DND-41 (cell line): ENCODE measurements at regions not wholly inside any gene's neighbourhood (a gene's known extent, or its start where the extent isn't known, plus 50 kb on each side); places are given as distances from the start of the nearest gene placed in this dataset.

Experiments
- ATAC-seq: fragments of 200-7000 bp; cut with Tn5 transposase; 3 replicates; pipeline ENCODE4 v1.9.1; 2021; ENCODE audit warnings: low read depth; ENCODE audit not compliant: insufficient read depth
- DNase-seq: peaks from one replicate; pipeline ENCODE4 v3.0.0-alpha.2; 2020
- H2AFZ ChIP-seq: 2 replicates; pipeline ENCODE4 v1.6.0; 2012; ENCODE audit warnings: low read depth, low read length
- H3K27ac ChIP-seq: 2 replicates; pipeline ENCODE4 v1.5.1; 2012; ENCODE audit warnings: low read length, inconsistent platforms
- H3K27me3 ChIP-seq: fragments of 200-600 bp; sonication (generic); 2 replicates; pipeline ENCODE4 v1.6.0; 2012; ENCODE audit warnings: low read length, mild to moderate bottlenecking, inconsistent platforms; ENCODE audit not compliant: insufficient read depth, poor library complexity
- H3K36me3 ChIP-seq: 2 replicates; pipeline ENCODE4 v1.5.1; 2012; ENCODE audit warnings: low read length, inconsistent platforms; ENCODE audit not compliant: insufficient read depth
- H3K4me1 ChIP-seq: 2 replicates; pipeline ENCODE4 v1.5.1; 2012; ENCODE audit warnings: mild to moderate bottlenecking, low read length; ENCODE audit not compliant: insufficient read depth
- H3K4me2 ChIP-seq: 2 replicates; pipeline ENCODE4 v1.6.0; 2012; ENCODE audit warnings: mild to moderate bottlenecking, moderate library complexity, low read length, inconsistent platforms; ENCODE audit not compliant: insufficient read depth
- H3K4me3 ChIP-seq, 2 experiments: fragments of 200-600 bp in 1 of 2; shearing (Covaris generic) in 1 of 2; 2 replicates each; pipeline ENCODE4 v1.5.1; 2012 to 2016; ENCODE audit warnings: inconsistent platforms in 2 of 2, low read length in 2 of 2, mild to moderate bottlenecking in 2 of 2, low read depth in 1 of 2, moderate library complexity in 1 of 2
- H3K79me2 ChIP-seq: 2 replicates; pipeline ENCODE4 v1.6.0; 2012; ENCODE audit warnings: low read length, inconsistent platforms; ENCODE audit not compliant: insufficient read depth
- H3K9ac ChIP-seq: 2 replicates; pipeline ENCODE4 v1.6.0; 2012; ENCODE audit warnings: low read depth, mild to moderate bottlenecking, inconsistent platforms, low read length, moderate library complexity
- H3K9me3 ChIP-seq: 2 replicates; pipeline ENCODE4 v1.5.1; 2012; ENCODE audit warnings: low read length, moderate library complexity, mild to moderate bottlenecking, inconsistent platforms; ENCODE audit not compliant: insufficient read depth, severe bottlenecking
- H4K20me1 ChIP-seq: 2 replicates; pipeline ENCODE4 v1.6.0; 2012; ENCODE audit warnings: low read length; ENCODE audit not compliant: insufficient read depth
- EZH2 ChIP-seq: IDR thresholded peaks from 3 replicates; pipeline ENCODE4 v1.6.1; 2012; ENCODE audit warnings: borderline replicate concordance, low read depth, mild to moderate bottlenecking, moderate library complexity, low read length, inconsistent platforms; ENCODE audit not compliant: severe bottlenecking
- TF ChIP-seq, protein P1 (sequence below): IDR thresholded peaks from 2 replicates; pipeline ENCODE4 v1.5.1; 2012; ENCODE audit warnings: borderline replicate concordance, low read length, moderate library complexity, mild to moderate bottlenecking; ENCODE audit not compliant: poor library complexity, severe bottlenecking; ENCODE audit errors: extremely low read depth

DNA sequence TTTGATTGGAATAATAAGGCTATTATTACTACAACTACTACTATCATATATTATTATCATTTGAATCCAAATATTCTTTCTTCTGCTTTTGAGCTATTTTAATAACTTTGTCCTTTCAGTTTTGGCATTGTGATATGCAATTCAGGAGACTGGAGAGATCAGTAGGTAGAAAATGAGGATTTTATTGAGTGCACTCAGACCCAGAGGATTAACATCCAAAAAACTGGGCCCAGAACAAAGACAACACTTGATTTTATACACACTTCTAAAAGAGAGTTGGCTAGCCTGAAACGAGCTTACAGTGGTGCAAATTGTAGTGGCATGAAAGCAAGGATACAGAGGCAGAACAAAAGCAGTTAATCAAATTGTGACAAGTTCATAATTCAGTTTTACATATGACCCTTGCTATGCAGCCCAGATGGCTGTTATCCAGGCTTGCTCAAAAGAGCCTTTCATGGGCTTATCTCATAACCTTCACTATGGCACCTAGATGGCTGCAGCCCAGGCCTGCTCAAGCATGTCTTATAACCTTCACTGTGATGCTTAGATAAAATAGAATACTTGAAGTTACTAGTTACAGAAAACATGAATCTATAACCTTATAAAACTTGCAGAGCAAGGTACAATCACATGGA lies 796.3 kb upstream of the RAG2 start:
- no peaks in the 10 kb centered on the region for H3K79me2 ChIP-seq
- DNase-seq (no peak), ATAC-seq (no peak)
- H3K9me3 ChIP-seq = peaks cover 24% of the 10 kb centered on the region
- H4K20me1 ChIP-seq = no peaks in the 10 kb centered on the region
- H2AFZ ChIP-seq = no peak overlapping the region
- H3K27ac ChIP-seq = no peak overlapping the region
- no peaks in the 10 kb centered on the region for H3K4me1 ChIP-seq
- no peak overlapping the region for H3K9ac ChIP-seq
- no peaks in the 10 kb centered on the region for H3K27me3 ChIP-seq
- H3K36me3 ChIP-seq = no peaks in the 10 kb centered on the region
- TF ChIP-seq, protein P1, sequence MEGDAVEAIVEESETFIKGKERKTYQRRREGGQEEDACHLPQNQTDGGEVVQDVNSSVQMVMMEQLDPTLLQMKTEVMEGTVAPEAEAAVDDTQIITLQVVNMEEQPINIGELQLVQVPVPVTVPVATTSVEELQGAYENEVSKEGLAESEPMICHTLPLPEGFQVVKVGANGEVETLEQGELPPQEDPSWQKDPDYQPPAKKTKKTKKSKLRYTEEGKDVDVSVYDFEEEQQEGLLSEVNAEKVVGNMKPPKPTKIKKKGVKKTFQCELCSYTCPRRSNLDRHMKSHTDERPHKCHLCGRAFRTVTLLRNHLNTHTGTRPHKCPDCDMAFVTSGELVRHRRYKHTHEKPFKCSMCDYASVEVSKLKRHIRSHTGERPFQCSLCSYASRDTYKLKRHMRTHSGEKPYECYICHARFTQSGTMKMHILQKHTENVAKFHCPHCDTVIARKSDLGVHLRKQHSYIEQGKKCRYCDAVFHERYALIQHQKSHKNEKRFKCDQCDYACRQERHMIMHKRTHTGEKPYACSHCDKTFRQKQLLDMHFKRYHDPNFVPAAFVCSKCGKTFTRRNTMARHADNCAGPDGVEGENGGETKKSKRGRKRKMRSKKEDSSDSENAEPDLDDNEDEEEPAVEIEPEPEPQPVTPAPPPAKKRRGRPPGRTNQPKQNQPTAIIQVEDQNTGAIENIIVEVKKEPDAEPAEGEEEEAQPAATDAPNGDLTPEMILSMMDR = no peak
- TF ChIP-seq EZH2 = no peak
- no peak overlapping the region for H3K4me3 ChIP-seq
- no peak overlapping the region for H3K4me2 ChIP-seq

DNA sequence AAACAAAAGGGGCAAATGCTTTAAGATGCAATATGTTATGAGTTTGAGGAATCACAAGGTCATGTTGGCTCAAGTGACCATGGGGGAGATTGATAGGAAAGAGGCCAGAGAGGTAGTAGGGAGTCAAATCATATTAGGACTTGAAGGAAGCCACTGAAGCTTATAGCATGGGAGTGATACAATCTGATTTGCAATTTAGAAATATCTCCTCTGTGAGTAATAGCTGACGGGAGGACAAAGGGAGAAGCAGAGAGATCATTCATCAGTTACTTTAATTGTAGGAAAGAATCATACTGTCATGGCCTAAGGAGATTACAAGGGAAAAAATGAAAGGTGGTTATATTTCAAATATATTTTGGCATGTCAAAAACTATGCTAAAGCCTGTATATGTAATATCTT lies 793.6 kb upstream of the RAG2 start:
- no peak overlapping the region for H3K4me3 ChIP-seq
- ATAC-seq (no peak), DNase-seq (no peak)
- H3K4me2 ChIP-seq = no peak overlapping the region
- H3K4me1 ChIP-seq = no peaks in the 10 kb centered on the region
- no peak overlapping the region for H3K9ac ChIP-seq
- H3K9me3 ChIP-seq = peaks cover 24% of the 10 kb centered on the region
- no peak for TF ChIP-seq EZH2
- TF ChIP-seq, protein P1 = no peak
- no peaks in the 10 kb centered on the region for H4K20me1 ChIP-seq
- H3K79me2 ChIP-seq = no peaks in the 10 kb centered on the region
- H3K27me3 ChIP-seq = no peaks in the 10 kb centered on the region
- no peak overlapping the region for H3K27ac ChIP-seq
- H3K36me3 ChIP-seq = no peaks in the 10 kb centered on the region
- H2AFZ ChIP-seq = no peak overlapping the region

DNA sequence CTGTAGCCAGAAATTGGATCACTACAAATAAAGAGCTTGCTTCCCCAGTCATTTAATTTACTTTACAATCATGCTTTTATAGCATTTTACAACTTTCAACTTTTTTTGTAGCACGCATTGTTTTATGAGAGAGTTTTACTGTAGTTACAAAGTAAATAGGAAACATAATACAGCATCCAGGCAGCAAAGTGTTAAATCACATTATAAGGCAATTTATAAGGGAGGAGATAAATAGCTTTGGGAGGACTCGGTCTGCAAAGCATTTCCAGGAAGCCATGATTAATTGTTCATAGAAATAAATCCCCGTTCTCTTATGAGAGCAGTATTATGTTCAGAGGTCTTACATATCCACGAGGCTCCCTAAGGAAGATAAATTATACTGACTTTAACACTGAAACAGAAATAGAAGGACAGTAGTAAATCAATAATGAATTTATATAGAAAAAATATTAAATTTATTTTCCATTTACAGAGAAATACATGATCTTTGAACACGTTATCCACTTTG lies 792.6 kb upstream of the RAG2 start:
- Histone ChIP-seq H3K36me3 (no peaks in the 10 kb centered on the region), H3K9ac (no peak overlapping the region), H3K4me3 (no peak overlapping the region), H4K20me1 (no peaks in the 10 kb centered on the region), H3K27me3 (no peaks in the 10 kb centered on the region), H2AFZ (no peak overlapping the region), H3K9me3 (peaks cover 23% of the 10 kb centered on the region), H3K27ac (no peak overlapping the region), H3K79me2 (no peaks in the 10 kb centered on the region), H3K4me1 (no peaks in the 10 kb centered on the region), H3K4me2 (no peak overlapping the region)
- no peak for DNase-seq
- no peak for TF ChIP-seq EZH2
- TF ChIP-seq, protein P1 = no peak
- no peak for ATAC-seq

DNA sequence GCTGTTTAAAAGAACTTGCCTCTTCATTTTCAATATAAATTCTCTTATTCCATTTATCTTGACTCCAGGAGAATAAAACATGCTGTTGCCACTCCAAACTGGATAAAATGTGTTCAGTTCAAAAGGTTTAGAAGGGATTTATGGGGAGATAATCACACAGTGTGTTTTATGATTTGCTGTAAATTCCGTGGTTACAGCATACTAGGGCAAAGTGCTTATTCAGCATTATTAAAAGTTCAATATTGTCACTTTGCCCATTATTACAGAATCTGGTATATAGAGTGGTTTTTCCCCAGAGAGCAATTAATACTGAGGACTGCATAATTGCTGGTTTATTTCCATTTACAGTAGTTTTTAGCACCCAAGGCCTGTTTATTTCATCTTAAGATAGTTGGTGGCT lies 780.9 kb upstream of the RAG2 start:
- H3K79me2 ChIP-seq = no peaks in the 10 kb centered on the region
- H3K4me2 ChIP-seq = no peak overlapping the region
- H3K9ac ChIP-seq = no peak overlapping the region
- no peaks in the 10 kb centered on the region for H3K9me3 ChIP-seq
- no peak overlapping the region for H3K27ac ChIP-seq
- H3K4me3 ChIP-seq = no peak overlapping the region
- DNase-seq = no peak
- H4K20me1 ChIP-seq = no peaks in the 10 kb centered on the region
- TF ChIP-seq, protein P1 = no peak
- no peak for TF ChIP-seq EZH2
- no peaks in the 10 kb centered on the region for H3K27me3 ChIP-seq
- H3K36me3 ChIP-seq = no peaks in the 10 kb centered on the region
- ATAC-seq = no peak
- no peak overlapping the region for H2AFZ ChIP-seq
- no peaks in the 10 kb centered on the region for H3K4me1 ChIP-seq
